ENCODE measurements at regions not wholly inside any gene's neighbourhood (a gene's known extent, or its start where the extent isn't known, plus 50 kb on each side); places are given as distances from the start of the nearest gene placed in this dataset.

DNA sequence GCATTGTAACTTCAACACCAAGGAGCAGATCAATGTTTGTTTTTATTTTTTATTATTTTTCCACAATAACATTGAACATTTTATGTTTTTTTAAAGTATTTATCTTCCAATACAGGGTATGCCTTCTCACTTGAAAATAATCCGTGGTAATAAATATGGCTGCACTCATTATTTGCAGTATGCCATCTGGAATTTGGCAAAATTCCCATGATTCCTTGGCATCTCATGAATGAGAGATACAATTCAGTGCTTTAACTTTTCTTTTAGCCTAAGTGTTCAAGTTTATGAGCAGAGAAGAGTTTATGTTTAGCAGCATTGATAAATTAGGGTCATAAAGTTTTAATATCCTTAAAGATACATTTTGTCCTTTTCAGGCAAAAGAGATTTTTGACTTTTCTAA is 1109.6 kb upstream of the ATXN8OS start:
- Histone ChIP-seq H3K9me3 (ENCODE audit: low read depth) (no peaks in the 10 kb centered on the region), H3K27ac (no peak overlapping the region), H3K27me3 (replicated peaks; ENCODE audit: insufficient read depth) (no peaks in the 10 kb centered on the region), H3K79me2 (ENCODE audit: insufficient read depth) (no peaks in the 10 kb centered on the region), H3K4me1 (ENCODE audit: insufficient read depth) (no peaks in the 10 kb centered on the region), H3K9me2 (ENCODE audit: insufficient read depth) (no peaks in the 10 kb centered on the region), H3K4me3 (no peak overlapping the region), H3F3A (ENCODE audit: insufficient read depth) (no peaks in the 10 kb centered on the region), H3K4me2 (ENCODE audit: unreplicated experiment) (no peak overlapping the region), H3K36me3 (ENCODE audit: low read depth) (no peaks in the 10 kb centered on the region), H4K20me1 (ENCODE audit: insufficient read depth) (no peaks in the 10 kb centered on the region), H2AFZ (no peak overlapping the region), H3K9ac (no peak overlapping the region)
- TF ChIP-seq EZH2 (IDR thresholded peaks at IDR 0.05; ENCODE audit: insufficient read depth, poor library complexity, severe bottlenecking) (no peak), EZH2phosphoT487 (IDR thresholded peaks at IDR 0.05; ENCODE audit: insufficient read depth, low read depth) (no peak)
- 32 to 38% methylated on average over 1 of the region's 1 CpG for WGBS, 2 experiments (ENCODE audit: low coverage in 1 of 2, low lambda C conversion rate in 2 of 2, missing lambda C conversion rate in 2 of 2)
- DNase-seq, result no peak
- in situ Hi-C loops (cut with MboI), result no loop called here

DNA sequence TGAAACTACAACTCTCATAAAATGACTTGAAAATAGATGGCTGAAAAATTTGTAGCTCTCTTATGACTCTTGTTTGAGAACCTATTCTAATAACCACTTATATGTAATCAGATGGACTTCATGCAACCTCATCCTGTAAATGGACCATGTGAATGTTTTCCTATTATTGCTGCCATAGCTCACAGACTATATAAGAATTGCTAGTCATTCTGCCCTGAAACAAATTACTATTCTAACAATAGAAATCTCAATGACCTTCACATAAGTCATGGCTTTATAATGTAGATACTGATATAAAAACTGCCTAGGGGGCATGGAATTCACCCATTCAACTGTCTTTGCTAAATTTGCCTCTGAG is 1111.0 kb upstream of the ATXN8OS start:
- H3K79me2 ChIP-seq (ENCODE audit: insufficient read depth), result no peaks in the 10 kb centered on the region
- no peak overlapping the region for H2AFZ ChIP-seq
- in situ Hi-C loops (cut with MboI), result no loop called here
- H3F3A ChIP-seq (ENCODE audit: insufficient read depth), result no peaks in the 10 kb centered on the region
- DNase-seq, result no peak
- no peak overlapping the region for H3K9ac ChIP-seq
- no peaks in the 10 kb centered on the region for H3K27me3 ChIP-seq (replicated peaks; ENCODE audit: insufficient read depth)
- H3K4me1 ChIP-seq (ENCODE audit: insufficient read depth), result no peaks in the 10 kb centered on the region
- no peaks in the 10 kb centered on the region for H3K9me2 ChIP-seq (ENCODE audit: insufficient read depth)
- H4K20me1 ChIP-seq (ENCODE audit: insufficient read depth), result no peaks in the 10 kb centered on the region
- no peak overlapping the region for H3K4me2 ChIP-seq (ENCODE audit: unreplicated experiment)
- H3K27ac ChIP-seq, result no peak overlapping the region
- no peaks in the 10 kb centered on the region for H3K9me3 ChIP-seq (ENCODE audit: low read depth)
- H3K36me3 ChIP-seq (ENCODE audit: low read depth), result no peaks in the 10 kb centered on the region
- TF ChIP-seq EZH2phosphoT487 (IDR thresholded peaks at IDR 0.05; ENCODE audit: insufficient read depth, low read depth), result no peak
- no peak for TF ChIP-seq EZH2 (IDR thresholded peaks at IDR 0.05; ENCODE audit: insufficient read depth, poor library complexity, severe bottlenecking)
- H3K4me3 ChIP-seq, result no peak overlapping the region

DNA sequence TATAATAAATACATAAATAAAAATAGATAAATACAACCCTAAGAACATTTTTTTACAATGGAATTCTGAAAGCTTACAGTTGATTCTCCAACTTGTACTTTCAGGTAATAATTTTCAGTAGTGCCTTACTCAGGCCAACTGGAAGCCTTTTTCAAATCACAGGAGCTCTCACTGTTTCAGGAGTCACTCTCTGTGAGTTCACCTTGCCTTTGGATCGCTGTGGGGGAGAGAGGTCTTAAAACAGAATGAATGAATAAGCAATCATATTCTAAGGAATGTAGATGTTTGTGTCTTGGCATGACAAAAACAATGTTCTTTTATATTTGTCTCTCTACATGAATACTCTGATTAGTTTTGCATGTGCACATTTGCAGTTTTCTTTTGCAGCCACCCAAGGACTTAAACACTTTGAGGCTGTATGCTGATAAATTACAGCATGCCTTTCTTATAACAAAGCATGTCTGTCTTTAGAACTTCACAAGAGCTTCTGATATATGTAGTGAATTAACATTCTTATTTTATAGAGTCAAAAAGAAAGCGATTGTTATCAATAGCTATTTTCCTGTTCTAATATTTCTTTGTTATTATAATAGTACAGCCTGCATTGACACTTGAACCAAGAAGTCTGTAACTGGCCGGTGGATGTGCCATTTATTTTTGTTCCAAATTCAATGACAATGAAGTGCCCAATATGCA is 1111.5 kb upstream of the ATXN8OS start:
- Histone ChIP-seq H3K9ac (no peak overlapping the region), H3K9me3 (ENCODE audit: low read depth) (no peaks in the 10 kb centered on the region), H3K4me1 (ENCODE audit: insufficient read depth) (no peaks in the 10 kb centered on the region), H3K4me2 (ENCODE audit: unreplicated experiment) (no peak overlapping the region), H3F3A (ENCODE audit: insufficient read depth) (no peaks in the 10 kb centered on the region), H4K20me1 (ENCODE audit: insufficient read depth) (no peaks in the 10 kb centered on the region), H3K79me2 (ENCODE audit: insufficient read depth) (no peaks in the 10 kb centered on the region), H2AFZ (no peak overlapping the region), H3K27ac (no peak overlapping the region), H3K36me3 (ENCODE audit: low read depth) (no peaks in the 10 kb centered on the region), H3K9me2 (ENCODE audit: insufficient read depth) (no peaks in the 10 kb centered on the region), H3K4me3 (no peak overlapping the region), H3K27me3 (replicated peaks; ENCODE audit: insufficient read depth) (no peaks in the 10 kb centered on the region)
- WGBS, 2 experiments (ENCODE audit: low coverage in 1 of 2, low lambda C conversion rate in 2 of 2, missing lambda C conversion rate in 2 of 2), result 5 to 6% methylated on average over 3 of the region's 3 CpGs
- no peak for DNase-seq
- in situ Hi-C loops (cut with MboI), result no loop called here
- TF ChIP-seq EZH2phosphoT487 (IDR thresholded peaks at IDR 0.05; ENCODE audit: insufficient read depth, low read depth) (no peak), EZH2 (IDR thresholded peaks at IDR 0.05; ENCODE audit: insufficient read depth, poor library complexity, severe bottlenecking) (no peak)

DNA sequence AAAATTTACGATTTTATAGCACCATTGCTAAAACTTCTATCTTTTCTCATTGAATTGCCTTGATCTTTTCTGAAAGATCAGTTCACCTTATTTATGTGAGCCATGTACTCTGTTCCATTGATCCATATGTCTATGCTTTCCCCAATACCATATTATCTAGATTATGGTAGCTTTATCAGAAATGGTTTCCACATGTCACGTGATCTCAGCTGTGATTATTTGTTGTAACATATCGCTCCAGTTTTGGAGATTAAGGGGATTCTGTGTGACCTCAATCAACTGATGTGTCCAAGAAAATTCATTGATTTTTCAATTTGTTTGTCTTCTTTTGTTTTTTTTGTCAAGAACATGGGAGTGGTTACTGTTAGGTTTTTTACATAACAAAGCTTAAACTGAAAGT is 1114.5 kb upstream of the ATXN8OS start:
- no peak for DNase-seq
- WGBS, 2 experiments (ENCODE audit: low coverage in 1 of 2, low lambda C conversion rate in 2 of 2, missing lambda C conversion rate in 2 of 2), result 17 to 26% methylated on average over 3 of the region's 3 CpGs
- no peaks in the 10 kb centered on the region for H3F3A ChIP-seq (ENCODE audit: insufficient read depth)
- TF ChIP-seq EZH2 (IDR thresholded peaks at IDR 0.05; ENCODE audit: insufficient read depth, poor library complexity, severe bottlenecking) (no peak), EZH2phosphoT487 (IDR thresholded peaks at IDR 0.05; ENCODE audit: insufficient read depth, low read depth) (no peak)
- H3K79me2 ChIP-seq (ENCODE audit: insufficient read depth), result no peaks in the 10 kb centered on the region
- H3K9me2 ChIP-seq (ENCODE audit: insufficient read depth), result no peaks in the 10 kb centered on the region
- no peaks in the 10 kb centered on the region for H3K4me1 ChIP-seq (ENCODE audit: insufficient read depth)
- no peak overlapping the region for H3K4me2 ChIP-seq (ENCODE audit: unreplicated experiment)
- H3K4me3 ChIP-seq, result no peak overlapping the region
- H4K20me1 ChIP-seq (ENCODE audit: insufficient read depth), result no peaks in the 10 kb centered on the region
- no peak overlapping the region for H3K27ac ChIP-seq
- H3K27me3 ChIP-seq (replicated peaks; ENCODE audit: insufficient read depth), result no peaks in the 10 kb centered on the region
- no peak overlapping the region for H2AFZ ChIP-seq
- no peaks in the 10 kb centered on the region for H3K36me3 ChIP-seq (ENCODE audit: low read depth)
- H3K9me3 ChIP-seq (ENCODE audit: low read depth), result no peaks in the 10 kb centered on the region
- H3K9ac ChIP-seq, result no peak overlapping the region
- in situ Hi-C loops (cut with MboI), result no loop called here

DNA sequence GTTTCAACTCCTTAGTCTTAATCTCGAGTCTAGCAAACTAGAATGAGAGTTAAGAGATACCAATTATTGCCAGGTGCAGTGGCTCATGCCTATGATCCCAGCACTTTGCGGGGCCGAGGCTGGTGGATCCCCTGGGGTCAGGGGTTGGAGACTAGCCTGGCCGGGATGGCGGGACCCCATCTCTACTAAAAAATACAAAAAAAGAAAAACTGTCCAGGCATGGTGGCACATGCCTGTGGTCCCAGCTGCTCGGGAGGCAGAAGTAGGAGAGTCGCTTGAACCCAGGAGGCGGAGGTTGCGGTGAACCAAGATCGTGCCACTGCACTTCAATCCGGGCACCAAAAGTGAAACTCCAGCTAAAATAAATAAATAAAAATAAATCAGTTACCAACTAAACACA is 1119.5 kb upstream of the ATXN8OS start:
- Histone ChIP-seq H3K9ac (no peak overlapping the region), H3K9me3 (ENCODE audit: low read depth) (no peaks in the 10 kb centered on the region), H3K27me3 (replicated peaks; ENCODE audit: insufficient read depth) (no peaks in the 10 kb centered on the region), H3K4me3 (no peak overlapping the region), H3F3A (ENCODE audit: insufficient read depth) (no peaks in the 10 kb centered on the region), H3K36me3 (ENCODE audit: low read depth) (no peaks in the 10 kb centered on the region), H2AFZ (no peak overlapping the region), H3K9me2 (ENCODE audit: insufficient read depth) (no peaks in the 10 kb centered on the region), H3K27ac (no peak overlapping the region), H3K79me2 (ENCODE audit: insufficient read depth) (no peaks in the 10 kb centered on the region), H4K20me1 (ENCODE audit: insufficient read depth) (no peaks in the 10 kb centered on the region), H3K4me1 (ENCODE audit: insufficient read depth) (no peaks in the 10 kb centered on the region), H3K4me2 (ENCODE audit: unreplicated experiment) (no peak overlapping the region)
- WGBS, 2 experiments (ENCODE audit: low coverage in 1 of 2, low lambda C conversion rate in 2 of 2, missing lambda C conversion rate in 2 of 2), result 62% methylated on average over 11 of the region's 11 CpGs
- TF ChIP-seq EZH2 (IDR thresholded peaks at IDR 0.05; ENCODE audit: insufficient read depth, poor library complexity, severe bottlenecking), result no peak
- TF ChIP-seq EZH2phosphoT487 (IDR thresholded peaks at IDR 0.05; ENCODE audit: insufficient read depth, low read depth), result no peak
- in situ Hi-C loops (cut with MboI), result no loop called here
- DNase-seq, result no peak

All from GM23248 (cell line).